IMR-90 (cell line): ENCODE measurements at regions not wholly inside any gene's neighbourhood (a gene's known extent, or its start where the extent isn't known, plus 50 kb on each side); places are given as distances from the start of the nearest gene placed in this dataset.

ENCODE experiments used
- CTCF ChIP-seq: conservative IDR thresholded peaks from 2 replicates; pipeline ENCODE4 v1.5.1; 2012; ENCODE audit warnings: mild to moderate bottlenecking, low read depth, low read length, improper control_type of control experiment
- MXI1 ChIP-seq: IDR thresholded peaks from 2 replicates; pipeline ENCODE4 v1.6.1; 2012; ENCODE audit warnings: low read depth, mild to moderate bottlenecking, low read length, moderate library complexity, borderline replicate concordance
- POLR2A ChIP-seq: IDR thresholded peaks from 2 replicates; pipeline ENCODE4 v1.6.1; 2012; ENCODE audit warnings: mild to moderate bottlenecking, low read depth, low read length
- RAD21 ChIP-seq: IDR thresholded peaks from 2 replicates; pipeline ENCODE4 v1.6.1; 2012; ENCODE audit warnings: low read length, improper control_type of control experiment
- RFX5 ChIP-seq: IDR thresholded peaks from 2 replicates; pipeline ENCODE4 v1.8.0; 2012; ENCODE audit warnings: low read depth, mild to moderate bottlenecking, low read length, moderate library complexity

- TF ChIP-seq RFX5: no peak
- no peak for TF ChIP-seq MXI1
- no peak for TF ChIP-seq CTCF
- no peak for TF ChIP-seq RAD21
- no peak for TF ChIP-seq POLR2A
Observed at GRCh38 chr1:187294421-187295201, 465.9 kb downstream of the PLA2G4A start.
